ENCODE measurements at regions not wholly inside any gene's neighbourhood (a gene's known extent, or its start where the extent isn't known, plus 50 kb on each side); places are given as distances from the start of the nearest gene placed in this dataset.

- Histone ChIP-seq H3K36me3 (ENCODE audit: control insufficient read depth, insufficient read depth, low read length) (no peaks in the 10 kb centered on the region), H3K4me2 (ENCODE audit: low read depth, low read length) (no peak overlapping the region)
- CTCF ChIA-PET: no interaction called here
Observed at GRCh38 chr16:20216591-20217217, 110.6 kb downstream of the GP2 start.

More at GRCh38 chr16:20216591-20217217, 110.6 kb downstream of the GP2 start:
- no peak for DNase-seq
- Histone ChIP-seq H3K14ac (replicated peaks; ENCODE audit: low read depth, low read length) (no peak overlapping the region), H4K8ac (ENCODE audit: low read depth in 2 of 2, low read length in 2 of 2) (no peak overlapping the region), H2AK9ac (replicated peaks; ENCODE audit: low read depth, low read length, poor library complexity) (no peak overlapping the region), H2BK20ac (ENCODE audit: low read depth, low read length) (no peak overlapping the region), H3K9ac (ENCODE audit: low read depth, low read length) (no peak overlapping the region), H4K20me1 (ENCODE audit: insufficient read depth, low read length) (no peaks in the 10 kb centered on the region), H4K91ac (ENCODE audit: insufficient read depth, low read depth, low read length) (no peak overlapping the region), H2AFZ (replicated peaks; ENCODE audit: low read length, poor library complexity) (no peak overlapping the region), H4K5ac (ENCODE audit: low read depth, low read length) (no peak overlapping the region), H3K23ac (ENCODE audit: low read depth, low read length) (no peak overlapping the region), H3K4me3 (ENCODE audit: insufficient read depth, low read depth, low read length) (no peak overlapping the region), H3K4me1 (ENCODE audit: control insufficient read depth, insufficient read depth, low read length) (no peaks in the 10 kb centered on the region), H2AK5ac (ENCODE audit: low read depth, low read length) (no peak overlapping the region), H2BK120ac (ENCODE audit: low read depth, low read length) (no peak overlapping the region), H3K18ac (ENCODE audit: low read depth, low read length) (no peak overlapping the region), H3K79me1 (ENCODE audit: low read depth in 1 of 2, low read length in 2 of 2) (no peaks in the 10 kb centered on the region), H2BK5ac (ENCODE audit: low read depth, low read length, poor library complexity, severe bottlenecking) (no peak overlapping the region), H3K27me3 (ENCODE audit: control insufficient read depth, insufficient read depth, low read length) (no peaks in the 10 kb centered on the region), H3K4ac (ENCODE audit: low read depth, low read length) (no peak overlapping the region), H2BK15ac (ENCODE audit: low read depth, low read length) (no peak overlapping the region), H3K56ac (ENCODE audit: extremely low read depth, insufficient read depth, low read length) (no peak overlapping the region), H3K9me1 (ENCODE audit: insufficient read depth, low read length) (no peaks in the 10 kb centered on the region), H3K9me3 (ENCODE audit: control insufficient read depth, insufficient read depth, low read length) (peaks cover 16% of the 10 kb centered on the region), H3K27ac (ENCODE audit: insufficient read depth, low read length) (no peak overlapping the region)
- POLR2A ChIA-PET (ENCODE audit: unreplicated experiment): no interaction called here
- no peak for TF ChIP-seq RCOR1 (IDR thresholded peaks at IDR 0.05; ENCODE audit: insufficient replicate concordance, low read length)
- no peak for TF ChIP-seq RAD21 (IDR thresholded peaks at IDR 0.05; ENCODE audit: low read length)
- TF ChIP-seq FOS (IDR thresholded peaks at IDR 0.05; ENCODE audit: low read depth, low read length): no peak
- TF ChIP-seq BHLHE40 (IDR thresholded peaks at IDR 0.05; ENCODE audit: low read depth, low read length): no peak
- no peak for TF ChIP-seq MAFK (IDR thresholded peaks at IDR 0.05; ENCODE audit: low read depth, low read length)
- no peak for TF ChIP-seq CEBPB (IDR thresholded peaks at IDR 0.05; ENCODE audit: low read depth, low read length)
- no peak for TF ChIP-seq ELK1 (IDR thresholded peaks at IDR 0.05; ENCODE audit: borderline replicate concordance, low read depth, low read length)
- no peak for TF ChIP-seq SMC3 (IDR thresholded peaks at IDR 0.05; ENCODE audit: low read depth, low read length)
- no peak for TF ChIP-seq MXI1 (IDR thresholded peaks at IDR 0.05; ENCODE audit: borderline replicate concordance, low read depth, low read length)
- no peak for TF ChIP-seq RFX5 (IDR thresholded peaks at IDR 0.05; ENCODE audit: low read depth, low read length)
- no peak for TF ChIP-seq CTCF (conservative IDR thresholded peaks at IDR 0.05; ENCODE audit: low read depth, low read length)
- TF ChIP-seq POLR2A (IDR thresholded peaks at IDR 0.05; ENCODE audit: low read depth, low read length): no peak
- no peak for TF ChIP-seq USF2 (IDR thresholded peaks at IDR 0.05; ENCODE audit: low read depth, low read length)
- TF ChIP-seq NFE2L2 (IDR thresholded peaks at IDR 0.05; ENCODE audit: low read depth, low read length): no peak
- TF ChIP-seq MAZ (IDR thresholded peaks at IDR 0.05; ENCODE audit: borderline replicate concordance, low read depth, low read length): no peak
- no peak for TF ChIP-seq CHD1 (IDR thresholded peaks at IDR 0.05; ENCODE audit: low read depth, low read length)
- no TSS peak for BruUV-seq (replicated peaks)
- no peak for ATAC-seq (ENCODE audit: low read depth)
- whole genome bisulfite sequencing, 2 experiments (ENCODE audit: extremely low coverage in 2 of 2, insufficient read length in 1 of 2): no CpG with 5 or more reads among the region's 15 CpGs
- in situ Hi-C loops (cut with MboI; ENCODE audit: low sequenced_read_pairs) (loop anchor here (10.0 kb wide), 1 partner anchor 58 kb away; no protein-coding TSS in a partner anchor), dilution Hi-C loops (cut with HindIII; ENCODE audit: low sequenced_read_pairs, unreplicated experiment) (no loop called here), intact Hi-C loops (cut with micrococcal nuclease) (no loop called here)

All from IMR-90 (cell line).